ENCODE measurements at regions not wholly inside any gene's neighbourhood (a gene's known extent, or its start where the extent isn't known, plus 50 kb on each side); places are given as distances from the start of the nearest gene placed in this dataset.

- no peak for TF ChIP-seq CTCF (conservative IDR thresholded peaks at IDR 0.05)
- TF ChIP-seq EZH2 (IDR thresholded peaks at IDR 0.05; ENCODE audit: low read depth): no peak
Measured at GRCh38 chr3:188067932-188068331, 86.0 kb upstream of the LPP start.

Measured in PC-9 (cell line).